ENCODE measurements at regions not wholly inside any gene's neighbourhood (a gene's known extent, or its start where the extent isn't known, plus 50 kb on each side); places are given as distances from the start of the nearest gene placed in this dataset.

GRCh38 chrX:44040406-44040805 is 67.2 kb upstream of the NDP start:
- H3K4me3 Mint-ChIP-seq: no peak overlapping the region
- H3K4me1 Mint-ChIP-seq: peaks cover 4% of the 10 kb centered on the region
- H3K9me3 Mint-ChIP-seq: peaks cover 8% of the 10 kb centered on the region
- TF ChIP-seq, protein P1, sequence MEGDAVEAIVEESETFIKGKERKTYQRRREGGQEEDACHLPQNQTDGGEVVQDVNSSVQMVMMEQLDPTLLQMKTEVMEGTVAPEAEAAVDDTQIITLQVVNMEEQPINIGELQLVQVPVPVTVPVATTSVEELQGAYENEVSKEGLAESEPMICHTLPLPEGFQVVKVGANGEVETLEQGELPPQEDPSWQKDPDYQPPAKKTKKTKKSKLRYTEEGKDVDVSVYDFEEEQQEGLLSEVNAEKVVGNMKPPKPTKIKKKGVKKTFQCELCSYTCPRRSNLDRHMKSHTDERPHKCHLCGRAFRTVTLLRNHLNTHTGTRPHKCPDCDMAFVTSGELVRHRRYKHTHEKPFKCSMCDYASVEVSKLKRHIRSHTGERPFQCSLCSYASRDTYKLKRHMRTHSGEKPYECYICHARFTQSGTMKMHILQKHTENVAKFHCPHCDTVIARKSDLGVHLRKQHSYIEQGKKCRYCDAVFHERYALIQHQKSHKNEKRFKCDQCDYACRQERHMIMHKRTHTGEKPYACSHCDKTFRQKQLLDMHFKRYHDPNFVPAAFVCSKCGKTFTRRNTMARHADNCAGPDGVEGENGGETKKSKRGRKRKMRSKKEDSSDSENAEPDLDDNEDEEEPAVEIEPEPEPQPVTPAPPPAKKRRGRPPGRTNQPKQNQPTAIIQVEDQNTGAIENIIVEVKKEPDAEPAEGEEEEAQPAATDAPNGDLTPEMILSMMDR (IDR thresholded peaks at IDR 0.05; ENCODE audit: unreplicated experiment in 3 of 3): no peak
- H3K27me3 Mint-ChIP-seq (ENCODE audit: low read depth): no peaks in the 10 kb centered on the region
- no peaks in the 10 kb centered on the region for H3K36me3 Mint-ChIP-seq (ENCODE audit: low read depth)
- H3K27ac Mint-ChIP-seq: no peak overlapping the region

DNA sequence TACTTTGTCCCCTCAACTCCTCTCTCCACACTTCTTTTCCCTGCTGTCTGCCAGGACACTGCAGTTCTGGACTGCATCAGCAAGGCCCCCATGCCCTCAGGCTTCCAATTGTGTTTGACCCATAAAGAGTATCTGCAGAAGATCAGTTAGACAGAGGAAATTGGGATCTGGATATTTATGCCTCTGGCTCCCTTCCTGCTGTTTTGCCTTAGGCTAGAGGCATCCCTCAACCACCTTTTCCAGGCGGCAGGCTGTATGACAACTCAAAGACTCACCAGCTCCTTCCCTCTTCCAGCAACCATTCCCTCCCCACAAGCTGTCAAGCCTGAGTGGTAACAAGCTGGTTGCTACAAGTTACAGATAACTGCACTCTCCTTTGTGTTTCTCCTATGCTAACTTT is 66.4 kb upstream of the NDP start:
- Mint-ChIP-seq H3K27ac (no peak overlapping the region), H3K4me1 (peaks cover 4% of the 10 kb centered on the region), H3K4me3 (no peak overlapping the region), H3K36me3 (ENCODE audit: low read depth) (no peaks in the 10 kb centered on the region), H3K9me3 (peaks cover 7% of the 10 kb centered on the region), H3K27me3 (ENCODE audit: low read depth) (no peaks in the 10 kb centered on the region)
- TF ChIP-seq, protein P1 (IDR thresholded peaks at IDR 0.05; ENCODE audit: unreplicated experiment in 3 of 3): no peak

GRCh38 chrX:44036336-44036735 is 63.1 kb upstream of the NDP start:
- TF ChIP-seq, protein P1 (IDR thresholded peaks at IDR 0.05; ENCODE audit: unreplicated experiment in 3 of 3): no peak
- Mint-ChIP-seq H3K4me3 (no peak overlapping the region), H3K27ac (peak overlapping the region in 2 of 3 experiments; percentile 28 to 37), H3K9me3 (peaks cover 2% of the 10 kb centered on the region), H3K27me3 (ENCODE audit: low read depth) (no peaks in the 10 kb centered on the region), H3K36me3 (ENCODE audit: low read depth) (no peaks in the 10 kb centered on the region), H3K4me1 (peaks cover 4% of the 10 kb centered on the region)

DNA sequence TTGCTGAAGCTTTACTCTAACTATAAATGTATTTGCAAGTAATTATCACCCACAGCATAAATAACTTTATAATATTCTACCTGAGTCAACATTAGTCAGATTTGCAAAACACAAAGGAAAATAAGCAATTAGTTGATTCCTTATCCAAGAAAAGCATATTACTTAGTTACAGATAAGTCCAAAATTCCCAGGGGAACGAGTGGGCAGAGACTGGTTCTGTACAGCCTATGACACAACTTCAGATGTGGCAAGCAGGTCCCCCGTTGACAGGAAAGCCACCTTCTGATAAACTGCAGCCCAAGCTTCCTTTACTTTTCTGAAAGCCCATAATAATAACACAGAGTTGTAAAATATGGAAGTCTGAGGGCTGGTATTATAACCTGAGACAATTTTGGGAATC is 62.4 kb upstream of the NDP start:
- peaks cover 4% of the 10 kb centered on the region for H3K4me1 Mint-ChIP-seq
- H3K9me3 Mint-ChIP-seq: no peaks in the 10 kb centered on the region
- H3K27me3 Mint-ChIP-seq (ENCODE audit: low read depth): no peaks in the 10 kb centered on the region
- TF ChIP-seq, protein P1 (IDR thresholded peaks at IDR 0.05; ENCODE audit: unreplicated experiment in 3 of 3): no peak
- H3K36me3 Mint-ChIP-seq (ENCODE audit: low read depth): no peaks in the 10 kb centered on the region
- no peak overlapping the region for H3K4me3 Mint-ChIP-seq
- no peak overlapping the region for H3K27ac Mint-ChIP-seq

DNA sequence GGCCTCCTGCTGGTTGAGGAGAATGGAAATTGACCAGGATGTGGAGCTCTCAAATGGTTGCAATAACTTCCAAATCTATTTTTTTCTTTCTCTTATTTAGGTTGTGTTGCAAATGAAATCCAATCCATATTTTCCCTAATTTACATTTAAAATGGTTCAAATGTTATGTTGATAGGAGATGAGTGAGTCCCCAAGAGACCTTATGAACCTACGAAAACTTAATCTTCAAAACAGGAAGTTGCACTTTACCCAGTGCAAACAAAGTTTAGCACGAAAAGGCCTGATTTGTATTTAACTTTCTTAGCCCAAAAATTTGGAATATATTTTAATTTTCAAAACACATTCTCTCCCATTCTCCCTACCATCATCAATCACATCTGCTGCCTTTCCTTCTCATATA is 59.3 kb upstream of the NDP start:
- Mint-ChIP-seq H3K27ac (peak overlapping the region in 2 of 3 experiments; percentile 0 to 21), H3K9me3 (no peaks in the 10 kb centered on the region), H3K36me3 (ENCODE audit: low read depth) (no peaks in the 10 kb centered on the region), H3K4me1 (peaks cover 4% of the 10 kb centered on the region), H3K4me3 (no peak overlapping the region), H3K27me3 (ENCODE audit: low read depth) (no peaks in the 10 kb centered on the region)
- TF ChIP-seq, protein P1 (IDR thresholded peaks at IDR 0.05; ENCODE audit: unreplicated experiment in 3 of 3): no peak

GRCh38 chrX:44025555-44025954 is 52.4 kb upstream of the NDP start:
- Mint-ChIP-seq H3K36me3 (ENCODE audit: low read depth) (no peaks in the 10 kb centered on the region), H3K4me3 (no peak overlapping the region), H3K4me1 (no peaks in the 10 kb centered on the region), H3K9me3 (peaks cover 2% of the 10 kb centered on the region), H3K27ac (no peak overlapping the region), H3K27me3 (ENCODE audit: low read depth) (no peaks in the 10 kb centered on the region)
- TF ChIP-seq, protein P1 (IDR thresholded peaks at IDR 0.05; ENCODE audit: unreplicated experiment in 3 of 3): no peak
